ENCODE measurements at regions not wholly inside any gene's neighbourhood (a gene's known extent, or its start where the extent isn't known, plus 50 kb on each side); places are given as distances from the start of the nearest gene placed in this dataset.
"Not testable (repeated sequence)": the region's sequence is repeated elsewhere in the genome, so short reads cannot be mapped to it uniquely, and the experiment has no call there.

- no peak for DNase-seq (ENCODE audit: low read depth)
Measured at GRCh38 chr16:22719945-22720344, 94.0 kb upstream of the HS3ST2 start.

- DNase-seq (ENCODE audit: low read depth), result no peak
Measured at GRCh38 chr16:22721511-22722100, 92.4 kb upstream of the HS3ST2 start.

- not testable (repeated sequence) for DNase-seq (ENCODE audit: low read depth)
Measured at GRCh38 chr16:22722551-22723541, 91.1 kb upstream of the HS3ST2 start.

GRCh38 chr16:22726868-22727267 lies 87.1 kb upstream of the HS3ST2 start:
- no peak for DNase-seq (ENCODE audit: low read depth)

- no peak for DNase-seq (ENCODE audit: low read depth)
Measured at GRCh38 chr16:22727285-22728166, 86.4 kb upstream of the HS3ST2 start.

GRCh38 chr16:22728167-22728836 lies 85.7 kb upstream of the HS3ST2 start:
- no peak for DNase-seq (ENCODE audit: low read depth)

- DNase-seq (ENCODE audit: low read depth), result no peak
Measured at GRCh38 chr16:22732400-22732799, 81.6 kb upstream of the HS3ST2 start.

- no peak for DNase-seq (ENCODE audit: low read depth)
Measured at GRCh38 chr16:22732959-22733358, 81.0 kb upstream of the HS3ST2 start.

- DNase-seq (ENCODE audit: low read depth), result no peak
Measured at GRCh38 chr16:22734368-22734767, 79.6 kb upstream of the HS3ST2 start.

GRCh38 chr16:22736791-22737190 lies 77.2 kb upstream of the HS3ST2 start:
- no peak for DNase-seq (ENCODE audit: low read depth)

- no peak for DNase-seq (ENCODE audit: low read depth)
Measured at GRCh38 chr16:22739077-22739476, 74.9 kb upstream of the HS3ST2 start.

GRCh38 chr16:22743401-22743800 lies 70.6 kb upstream of the HS3ST2 start:
- DNase-seq (ENCODE audit: low read depth), result no peak

- DNase-seq (ENCODE audit: low read depth), result no peak
Measured at GRCh38 chr16:22751104-22751667, 62.8 kb upstream of the HS3ST2 start.

- DNase-seq (ENCODE audit: low read depth), result no peak
Measured at GRCh38 chr16:22751685-22752084, 62.3 kb upstream of the HS3ST2 start.

- DNase-seq (ENCODE audit: low read depth), result no peak
Measured at GRCh38 chr16:22753451-22753850, 60.5 kb upstream of the HS3ST2 start.

- no peak for DNase-seq (ENCODE audit: low read depth)
Measured at GRCh38 chr16:22754577-22754976, 59.4 kb upstream of the HS3ST2 start.

GRCh38 chr16:22757202-22757601 lies 56.8 kb upstream of the HS3ST2 start:
- DNase-seq (ENCODE audit: low read depth), result no peak

- no peak for DNase-seq (ENCODE audit: low read depth)
Measured at GRCh38 chr16:22762486-22762885, 51.5 kb upstream of the HS3ST2 start.

- no peak for DNase-seq (ENCODE audit: low read depth)
Measured at GRCh38 chr16:22763437-22764080, 50.4 kb upstream of the HS3ST2 start.
